ENCODE measurements at regions not wholly inside any gene's neighbourhood (a gene's known extent, or its start where the extent isn't known, plus 50 kb on each side); places are given as distances from the start of the nearest gene placed in this dataset.

DNA sequence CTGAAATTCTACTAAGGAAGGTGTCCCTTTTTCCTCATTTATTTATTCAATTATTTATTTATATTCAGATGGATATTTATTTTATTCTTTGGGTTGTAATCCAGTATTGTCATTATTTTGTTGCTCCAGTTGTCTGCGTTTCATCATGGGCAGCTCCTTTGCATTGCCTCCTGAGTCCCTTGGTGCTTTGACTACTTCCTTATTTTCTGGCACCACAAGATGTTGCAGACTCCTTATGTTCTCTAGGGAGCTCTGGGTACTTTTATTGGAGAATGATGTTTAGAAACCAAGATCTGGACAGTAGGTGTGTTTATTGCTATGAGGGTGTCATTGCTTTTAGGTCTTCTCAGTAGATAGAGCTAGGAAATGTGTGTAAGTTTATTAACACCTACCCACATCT lies 59.9 kb upstream of the ERRFI1 start:
- TF ChIP-seq POLR2A (IDR thresholded peaks at IDR 0.05; ENCODE audit: control extremely low read depth in 1 of 2, low read depth in 2 of 2, low read length in 2 of 2) (no peak), RFX5 (IDR thresholded peaks at IDR 0.05; ENCODE audit: borderline replicate concordance, low read depth, low read length) (no peak), YY1 (IDR thresholded peaks at IDR 0.05; ENCODE audit: low read depth, low read length) (no peak), SIN3A (conservative IDR thresholded peaks at IDR 0.05 in 1 of 2, IDR thresholded peaks at IDR 0.05 in 1 of 2; ENCODE audit: low read depth in 1 of 2, low read length in 2 of 2) (no peak), RAD21 (IDR thresholded peaks at IDR 0.05 in 1 of 2, conservative IDR thresholded peaks at IDR 0.05 in 1 of 2; ENCODE audit: low read depth in 2 of 2, low read length in 2 of 2) (no peak), FOSL1 (IDR thresholded peaks at IDR 0.05; ENCODE audit: insufficient read depth, low read depth, low read length) (no peak), HDAC2 (IDR thresholded peaks at IDR 0.05; ENCODE audit: borderline replicate concordance in 1 of 2, low read depth in 2 of 2, low read length in 2 of 2) (no peak), POLR2AphosphoS5 (IDR thresholded peaks at IDR 0.05; ENCODE audit: low read depth, low read length) (no peak), RXRA (IDR thresholded peaks at IDR 0.05; ENCODE audit: insufficient read depth, low read depth, low read length) (no peak), EP300 (IDR thresholded peaks at IDR 0.05; ENCODE audit: borderline replicate concordance in 1 of 2, low read depth in 2 of 2, low read length in 2 of 2) (no peak), NRF1 (IDR thresholded peaks at IDR 0.05; ENCODE audit: low read depth, low read length) (no peak)
- TF ChIP-seq, protein P1, sequence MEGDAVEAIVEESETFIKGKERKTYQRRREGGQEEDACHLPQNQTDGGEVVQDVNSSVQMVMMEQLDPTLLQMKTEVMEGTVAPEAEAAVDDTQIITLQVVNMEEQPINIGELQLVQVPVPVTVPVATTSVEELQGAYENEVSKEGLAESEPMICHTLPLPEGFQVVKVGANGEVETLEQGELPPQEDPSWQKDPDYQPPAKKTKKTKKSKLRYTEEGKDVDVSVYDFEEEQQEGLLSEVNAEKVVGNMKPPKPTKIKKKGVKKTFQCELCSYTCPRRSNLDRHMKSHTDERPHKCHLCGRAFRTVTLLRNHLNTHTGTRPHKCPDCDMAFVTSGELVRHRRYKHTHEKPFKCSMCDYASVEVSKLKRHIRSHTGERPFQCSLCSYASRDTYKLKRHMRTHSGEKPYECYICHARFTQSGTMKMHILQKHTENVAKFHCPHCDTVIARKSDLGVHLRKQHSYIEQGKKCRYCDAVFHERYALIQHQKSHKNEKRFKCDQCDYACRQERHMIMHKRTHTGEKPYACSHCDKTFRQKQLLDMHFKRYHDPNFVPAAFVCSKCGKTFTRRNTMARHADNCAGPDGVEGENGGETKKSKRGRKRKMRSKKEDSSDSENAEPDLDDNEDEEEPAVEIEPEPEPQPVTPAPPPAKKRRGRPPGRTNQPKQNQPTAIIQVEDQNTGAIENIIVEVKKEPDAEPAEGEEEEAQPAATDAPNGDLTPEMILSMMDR (IDR thresholded peaks at IDR 0.05; ENCODE audit: control extremely low read depth in 1 of 3, insufficient read depth in 1 of 3, low read depth in 1 of 3, low read length in 3 of 3), result no peak
- TF ChIP-seq, protein P2, sequence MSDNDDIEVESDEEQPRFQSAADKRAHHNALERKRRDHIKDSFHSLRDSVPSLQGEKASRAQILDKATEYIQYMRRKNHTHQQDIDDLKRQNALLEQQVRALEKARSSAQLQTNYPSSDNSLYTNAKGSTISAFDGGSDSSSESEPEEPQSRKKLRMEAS (IDR thresholded peaks at IDR 0.05), result no peak

Data from H1 (cell line).